Thoracic aorta (tissue), 2 donors: ENCODE measurements at regions not wholly inside any gene's neighbourhood (a gene's known extent, or its start where the extent isn't known, plus 50 kb on each side); places are given as distances from the start of the nearest gene placed in this dataset.
"Not testable (repeated sequence)": the region's sequence is repeated elsewhere in the genome, so short reads cannot be mapped to it uniquely, and the experiment has no call there.

Experiments
- ATAC-seq: fragments of 150-250 bp; one replicate; pipeline ENCODE4 v1.8.0; 2017; ENCODE audit warnings: low read depth; ENCODE audit not compliant: insufficient number of reproducible peaks, low FRiP score
- DNase-seq: peaks from one replicate; pipeline ENCODE4 v3.0.0-alpha.2; 2020; ENCODE audit warnings: low spot score
- H3K27ac ChIP-seq, 2 donors: fragments of 200-600 bp; sonication (generic); 1 replicate in 1 of 2; 2 replicates in 1 of 2; pipeline ENCODE4 v1.5.1; 2016; ENCODE audit warnings: mild to moderate bottlenecking in 2 of 2, moderate library complexity in 2 of 2
- H3K27me3 ChIP-seq: fragments of 200-600 bp; sonication (generic); replicated peaks from 2 replicates; pipeline ENCODE4 v1.6.0; 2016; ENCODE audit warnings: mild to moderate bottlenecking; ENCODE audit not compliant: insufficient read depth
- H3K36me3 ChIP-seq: fragments of 200-600 bp; sonication (generic); one replicate; pipeline ENCODE4 v1.5.1; 2016
- H3K4me1 ChIP-seq, 2 donors: fragments of 200-600 bp; sonication (generic); 1 replicate in 1 of 2; 2 replicates in 1 of 2; pipeline versions ENCODE4 v1.5.1 to v1.6.0; 2016; ENCODE audit warnings: low read depth in 2 of 2, mild to moderate bottlenecking in 1 of 2; ENCODE audit not compliant: control insufficient read depth in 1 of 2
- H3K4me3 ChIP-seq: fragments of 200-600 bp; sonication (generic); 2 replicates; pipeline ENCODE4 v1.5.1; 2016; ENCODE audit warnings: mild to moderate bottlenecking
- H3K9me3 ChIP-seq: fragments of 200-600 bp; sonication (generic); 2 replicates; pipeline ENCODE4 v1.5.1; 2016
- TF ChIP-seq, protein P1 (sequence below): fragments of 200-600 bp; sonication (generic); IDR thresholded peaks from one replicate; pipeline ENCODE4 v1.5.1; 2019; ENCODE audit warnings: antibody characterized with exemption

DNA sequence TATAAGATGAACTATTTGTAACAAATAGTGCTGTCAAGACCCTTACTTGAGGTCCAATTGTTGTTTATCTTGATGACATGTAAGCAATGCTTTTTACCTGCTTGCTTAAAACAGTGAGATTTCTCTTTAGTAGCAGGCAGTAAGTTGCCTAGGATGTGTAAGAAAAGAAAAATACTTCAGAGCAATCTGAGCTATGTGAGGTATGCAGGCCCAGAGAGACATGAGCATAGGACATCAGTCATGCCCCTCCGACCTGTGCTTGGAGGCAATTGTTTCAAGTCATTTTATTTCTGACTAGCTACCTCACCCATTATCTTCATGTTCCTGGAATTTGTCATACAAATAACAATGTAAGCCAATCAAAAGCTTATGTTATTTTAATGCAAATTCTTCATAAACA is 930.6 kb upstream of the FBXO33 start:
- ATAC-seq (no peak), DNase-seq (no peak)
- TF ChIP-seq, protein P1, sequence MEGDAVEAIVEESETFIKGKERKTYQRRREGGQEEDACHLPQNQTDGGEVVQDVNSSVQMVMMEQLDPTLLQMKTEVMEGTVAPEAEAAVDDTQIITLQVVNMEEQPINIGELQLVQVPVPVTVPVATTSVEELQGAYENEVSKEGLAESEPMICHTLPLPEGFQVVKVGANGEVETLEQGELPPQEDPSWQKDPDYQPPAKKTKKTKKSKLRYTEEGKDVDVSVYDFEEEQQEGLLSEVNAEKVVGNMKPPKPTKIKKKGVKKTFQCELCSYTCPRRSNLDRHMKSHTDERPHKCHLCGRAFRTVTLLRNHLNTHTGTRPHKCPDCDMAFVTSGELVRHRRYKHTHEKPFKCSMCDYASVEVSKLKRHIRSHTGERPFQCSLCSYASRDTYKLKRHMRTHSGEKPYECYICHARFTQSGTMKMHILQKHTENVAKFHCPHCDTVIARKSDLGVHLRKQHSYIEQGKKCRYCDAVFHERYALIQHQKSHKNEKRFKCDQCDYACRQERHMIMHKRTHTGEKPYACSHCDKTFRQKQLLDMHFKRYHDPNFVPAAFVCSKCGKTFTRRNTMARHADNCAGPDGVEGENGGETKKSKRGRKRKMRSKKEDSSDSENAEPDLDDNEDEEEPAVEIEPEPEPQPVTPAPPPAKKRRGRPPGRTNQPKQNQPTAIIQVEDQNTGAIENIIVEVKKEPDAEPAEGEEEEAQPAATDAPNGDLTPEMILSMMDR: no peak
- no peaks in the 10 kb centered on the region for H3K9me3 ChIP-seq
- H3K27ac ChIP-seq: no peak overlapping the region
- no peaks in the 10 kb centered on the region for H3K36me3 ChIP-seq
- no peak overlapping the region for H3K4me3 ChIP-seq
- H3K27me3 ChIP-seq: no peaks in the 10 kb centered on the region
- no peaks in the 10 kb centered on the region for H3K4me1 ChIP-seq

DNA sequence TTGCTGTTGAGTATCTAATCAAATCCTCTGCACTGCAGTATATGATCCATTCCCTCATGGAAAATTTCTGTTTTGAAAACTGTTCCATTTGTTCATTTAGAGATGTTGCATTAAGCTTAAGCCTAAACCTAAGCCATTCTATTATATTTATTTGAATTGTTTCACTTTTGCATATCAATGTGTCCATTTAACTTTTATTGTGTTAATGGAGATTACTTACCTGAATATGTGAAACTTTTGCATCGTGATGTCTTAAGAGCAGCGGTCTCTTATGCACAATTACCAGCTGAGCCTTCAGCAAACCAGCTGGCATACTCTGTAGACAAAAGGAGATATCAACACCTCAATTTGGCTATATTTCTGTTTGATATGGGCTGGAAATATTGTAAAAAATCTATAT is 922.5 kb upstream of the FBXO33 start:
- Histone ChIP-seq H3K9me3 (no peaks in the 10 kb centered on the region), H3K4me1 (no peaks in the 10 kb centered on the region), H3K4me3 (no peak overlapping the region), H3K27ac (no peak overlapping the region), H3K36me3 (no peaks in the 10 kb centered on the region), H3K27me3 (no peaks in the 10 kb centered on the region)
- ATAC-seq: no peak
- TF ChIP-seq, protein P1: no peak
- DNase-seq: no peak

- H3K4me1 ChIP-seq, H3K9me3 ChIP-seq, H3K36me3 ChIP-seq, ATAC-seq, H3K4me3 ChIP-seq, H3K27me3 ChIP-seq, DNase-seq, H3K27ac ChIP-seq: not testable (repeated sequence)
Measured at GRCh38 chr14:40348104-40348503, 915.9 kb upstream of the FBXO33 start.

DNA sequence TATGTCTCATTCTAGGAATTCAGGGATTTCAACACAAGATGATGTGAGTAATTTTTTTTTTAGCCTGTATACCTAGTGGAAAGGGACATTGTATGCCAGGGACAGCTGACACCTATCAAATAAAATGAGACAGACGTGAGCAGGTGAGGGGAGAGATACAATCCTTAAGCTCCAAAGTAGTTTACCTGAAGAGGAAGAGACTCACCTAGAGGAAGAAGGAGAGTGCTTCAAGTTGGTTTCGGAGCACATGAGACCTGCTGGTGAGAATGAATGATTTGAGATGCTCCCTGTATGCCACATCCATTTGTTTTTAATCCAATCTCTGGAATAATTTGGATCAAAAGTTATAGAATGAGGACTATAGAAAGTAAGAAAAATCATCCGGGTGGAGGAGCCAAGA is 915.4 kb upstream of the FBXO33 start:
- H3K4me3 ChIP-seq: no peak overlapping the region
- no peaks in the 10 kb centered on the region for H3K36me3 ChIP-seq
- TF ChIP-seq, protein P1: no peak
- H3K9me3 ChIP-seq: peaks cover 2% of the 10 kb centered on the region
- H3K27ac ChIP-seq: no peak overlapping the region
- DNase-seq (no peak), ATAC-seq (no peak)
- H3K27me3 ChIP-seq: no peaks in the 10 kb centered on the region
- H3K4me1 ChIP-seq: no peaks in the 10 kb centered on the region

DNA sequence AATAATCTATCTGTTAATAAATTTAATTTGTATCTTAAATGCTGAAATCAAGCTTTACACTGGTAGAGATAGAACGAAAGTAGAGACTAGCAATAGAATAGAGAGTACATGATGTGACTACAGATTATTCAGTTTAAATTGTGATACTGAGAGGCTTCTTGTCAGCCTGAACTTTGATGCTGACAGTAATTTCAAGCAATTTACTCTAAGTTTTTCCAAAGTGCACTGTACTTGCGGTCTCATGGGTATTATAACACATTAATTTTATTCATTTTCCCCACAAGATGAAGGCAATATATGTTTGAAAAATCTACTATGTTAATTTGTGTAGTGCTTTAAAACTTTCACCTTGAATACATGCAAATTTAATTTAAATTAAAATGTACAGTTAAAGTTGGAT is 914.0 kb upstream of the FBXO33 start:
- H3K9me3 ChIP-seq: peaks cover 2% of the 10 kb centered on the region
- no peak overlapping the region for H3K27ac ChIP-seq
- H3K4me3 ChIP-seq: no peak overlapping the region
- DNase-seq (no peak), ATAC-seq (no peak)
- TF ChIP-seq, protein P1: no peak
- no peaks in the 10 kb centered on the region for H3K27me3 ChIP-seq
- no peaks in the 10 kb centered on the region for H3K4me1 ChIP-seq
- no peaks in the 10 kb centered on the region for H3K36me3 ChIP-seq

DNA sequence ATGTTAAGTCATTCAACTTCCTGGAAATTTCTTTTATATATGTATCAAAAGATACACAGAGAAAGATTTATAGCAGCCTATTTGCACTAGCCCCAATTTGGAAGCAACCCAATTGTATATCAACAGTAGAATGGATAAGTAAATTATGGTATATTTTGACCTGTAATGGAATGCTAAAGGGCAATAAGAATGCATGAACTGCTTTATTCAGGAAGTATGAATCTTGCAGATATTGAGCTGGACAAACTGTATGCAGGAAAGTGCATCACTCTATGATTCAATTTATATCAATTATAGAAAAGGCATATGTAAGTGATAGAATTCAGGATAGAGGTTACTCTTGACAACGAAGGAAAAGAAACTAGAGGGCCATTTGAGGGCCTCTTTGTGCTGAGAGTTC is 913.1 kb upstream of the FBXO33 start:
- no peaks in the 10 kb centered on the region for H3K36me3 ChIP-seq
- H3K9me3 ChIP-seq: peaks cover 2% of the 10 kb centered on the region
- H3K4me3 ChIP-seq: no peak overlapping the region
- DNase-seq (no peak), ATAC-seq (no peak)
- H3K27me3 ChIP-seq: no peaks in the 10 kb centered on the region
- H3K4me1 ChIP-seq: no peaks in the 10 kb centered on the region
- TF ChIP-seq, protein P1: no peak
- no peak overlapping the region for H3K27ac ChIP-seq
